ENCODE measurements at regions not wholly inside any gene's neighbourhood (a gene's known extent, or its start where the extent isn't known, plus 50 kb on each side); places are given as distances from the start of the nearest gene placed in this dataset.

GRCh38 chr10:69730251-69731156, 71.2 kb upstream of the COL13A1 start:
- TF ChIP-seq POLR2AphosphoS5 (IDR thresholded peaks at IDR 0.05; ENCODE audit: insufficient read depth in 1 of 2, low read depth in 1 of 2) = no peak
- no peak for TF ChIP-seq CTCF (IDR thresholded peaks at IDR 0.05)

Data from vagina (tissue), 2 donors.